ENCODE measurements at regions not wholly inside any gene's neighbourhood (a gene's known extent, or its start where the extent isn't known, plus 50 kb on each side); places are given as distances from the start of the nearest gene placed in this dataset.

GRCh38 chr3:170761103-170761502, 108.9 kb downstream of the RPL22L1 start:
- TF ChIP-seq GABPA (IDR thresholded peaks at IDR 0.05; ENCODE audit: low read depth) (no peak), REST (IDR thresholded peaks at IDR 0.05; ENCODE audit: low read depth, low read length) (no peak), POLR2AphosphoS5 (IDR thresholded peaks at IDR 0.05; ENCODE audit: low read depth, low read length) (no peak), ELF1 (IDR thresholded peaks at IDR 0.05) (no peak), EP300 (IDR thresholded peaks at IDR 0.05; ENCODE audit: borderline replicate concordance in 1 of 2, low read depth in 1 of 2, low read length in 1 of 2) (no peak), CTCF (IDR thresholded peaks at IDR 0.05) (no peak), PBX3 (IDR thresholded peaks at IDR 0.05) (no peak), SMC3 (IDR thresholded peaks at IDR 0.05; ENCODE audit: low read depth, low read length) (no peak)

Measured in SK-N-SH (cell line).